Skeletal muscle tissue (tissue), 3 donors: ENCODE measurements at regions not wholly inside any gene's neighbourhood (a gene's known extent, or its start where the extent isn't known, plus 50 kb on each side); places are given as distances from the start of the nearest gene placed in this dataset.
A peak's percentile ranks its signal among the peaks of the same experiment; 100 is the strongest.
"Not testable (repeated sequence)": the region's sequence is repeated elsewhere in the genome, so short reads cannot be mapped to it uniquely, and the experiment has no call there.

Experiments
- H3K27ac ChIP-seq: one replicate; pipeline ENCODE4 v1.7.0; 2013; ENCODE audit warnings: mild to moderate bottlenecking, low read depth, low read length, inconsistent platforms
- H3K27me3 ChIP-seq, 3 donors: one replicate each; pipeline ENCODE4 v1.7.0; 2013; ENCODE audit warnings: low read length in 3 of 3; ENCODE audit not compliant: control insufficient read depth in 3 of 3, insufficient read depth in 3 of 3
- H3K36me3 ChIP-seq, 3 donors: one replicate each; pipeline ENCODE4 v1.7.0; 2013; ENCODE audit warnings: low read length in 3 of 3; ENCODE audit not compliant: control insufficient read depth in 3 of 3, insufficient read depth in 3 of 3
- H3K4me1 ChIP-seq, 3 donors: one replicate each; pipeline ENCODE4 v1.7.0; 2013; ENCODE audit warnings: low read length in 3 of 3, mild to moderate bottlenecking in 3 of 3; ENCODE audit not compliant: control insufficient read depth in 3 of 3, insufficient read depth in 3 of 3
- H3K4me3 ChIP-seq, 3 donors: one replicate each; pipeline ENCODE4 v1.7.0; 2013; ENCODE audit warnings: low read length in 3 of 3
- H3K9ac ChIP-seq, 3 donors: one replicate each; pipeline ENCODE4 v1.7.0; 2013; ENCODE audit warnings: low read length in 3 of 3, mild to moderate bottlenecking in 3 of 3, moderate library complexity in 2 of 3, low read depth in 1 of 3
- H3K9me3 ChIP-seq, 3 donors: one replicate each; pipeline ENCODE4 v1.7.0; 2013; ENCODE audit warnings: low read length in 3 of 3; ENCODE audit not compliant: control insufficient read depth in 3 of 3
- donor health status: Osteomylitis.

- Histone ChIP-seq H3K4me1 (peaks cover 12 to 15% (median 13%) of the 10 kb centered on the region in 3 donors), H3K27me3 (no peaks in the 10 kb centered on the region), H3K36me3 (no peaks in the 10 kb centered on the region), H3K27ac (peak overlapping the region; percentile 59), H3K9me3 (no peaks in the 10 kb centered on the region), H3K9ac (no peak overlapping the region), H3K4me3 (no peak overlapping the region)
Observed at GRCh38 chr1:221863635-221864034, 121.7 kb upstream of the DUSP10 start.

GRCh38 chr1:221862971-221863370 lies 121.1 kb upstream of the DUSP10 start:
- Histone ChIP-seq H3K36me3 (no peaks in the 10 kb centered on the region), H3K27me3 (no peaks in the 10 kb centered on the region), H3K4me3 (no peak overlapping the region), H3K4me1 (peaks cover 12 to 15% (median 13%) of the 10 kb centered on the region in 3 donors), H3K9ac (no peak overlapping the region), H3K27ac (peak overlapping the region; percentile 59), H3K9me3 (no peaks in the 10 kb centered on the region)

GRCh38 chr1:221858818-221859611 lies 117.1 kb upstream of the DUSP10 start:
- H3K27ac ChIP-seq = no peak overlapping the region
- H3K4me1 ChIP-seq = peaks cover 12 to 15% (median 13%) of the 10 kb centered on the region in 3 donors
- no peaks in the 10 kb centered on the region for H3K36me3 ChIP-seq
- H3K27me3 ChIP-seq = no peaks in the 10 kb centered on the region
- H3K9ac ChIP-seq = no peak overlapping the region
- no peak overlapping the region for H3K4me3 ChIP-seq
- H3K9me3 ChIP-seq = no peaks in the 10 kb centered on the region

GRCh38 chr1:221857094-221857444 lies 115.2 kb upstream of the DUSP10 start:
- not testable (repeated sequence) for H3K4me1 ChIP-seq, H3K4me3 ChIP-seq, H3K27me3 ChIP-seq, H3K27ac ChIP-seq, H3K9ac ChIP-seq, H3K9me3 ChIP-seq, H3K36me3 ChIP-seq

GRCh38 chr1:221856228-221857093 lies 114.6 kb upstream of the DUSP10 start:
- no peaks in the 10 kb centered on the region for H3K27me3 ChIP-seq
- H3K4me1 ChIP-seq = no peaks in the 10 kb centered on the region
- no peaks in the 10 kb centered on the region for H3K9me3 ChIP-seq
- no peak overlapping the region for H3K9ac ChIP-seq
- H3K27ac ChIP-seq = no peak overlapping the region
- no peaks in the 10 kb centered on the region for H3K36me3 ChIP-seq
- H3K4me3 ChIP-seq = no peak overlapping the region

GRCh38 chr1:221855156-221855555 lies 113.3 kb upstream of the DUSP10 start:
- H3K9ac ChIP-seq = no peak overlapping the region
- H3K36me3 ChIP-seq = no peaks in the 10 kb centered on the region
- H3K4me3 ChIP-seq = no peak overlapping the region
- H3K27ac ChIP-seq = no peak overlapping the region
- no peaks in the 10 kb centered on the region for H3K27me3 ChIP-seq
- H3K9me3 ChIP-seq = no peaks in the 10 kb centered on the region
- no peaks in the 10 kb centered on the region for H3K4me1 ChIP-seq

GRCh38 chr1:221851336-221851735 lies 109.4 kb upstream of the DUSP10 start:
- no peaks in the 10 kb centered on the region for H3K27me3 ChIP-seq

GRCh38 chr1:221850470-221851187 lies 108.7 kb upstream of the DUSP10 start:
- Histone ChIP-seq H3K9me3 (no peaks in the 10 kb centered on the region), H3K27ac (no peak overlapping the region), H3K4me3 (no peak overlapping the region), H3K4me1 (peaks cover 0 to 8% (median 5%) of the 10 kb centered on the region in 3 donors), H3K36me3 (no peaks in the 10 kb centered on the region), H3K27me3 (no peaks in the 10 kb centered on the region), H3K9ac (no peak overlapping the region)

More at GRCh38 chr1:221851336-221851735, 109.4 kb upstream of the DUSP10 start:
- Histone ChIP-seq H3K27ac (no peak overlapping the region), H3K36me3 (no peaks in the 10 kb centered on the region), H3K4me1 (peaks cover 0 to 1% (median 0%) of the 10 kb centered on the region in 3 donors), H3K4me3 (no peak overlapping the region), H3K9me3 (no peaks in the 10 kb centered on the region), H3K9ac (no peak overlapping the region)

GRCh38 chr1:221849897-221850296 lies 108.0 kb upstream of the DUSP10 start:
- H3K27ac ChIP-seq = no peak overlapping the region
- H3K9ac ChIP-seq = no peak overlapping the region
- H3K4me3 ChIP-seq = no peak overlapping the region
- H3K4me1 ChIP-seq = peaks cover 0 to 10% (median 5%) of the 10 kb centered on the region in 3 donors
- H3K27me3 ChIP-seq = no peaks in the 10 kb centered on the region
- no peaks in the 10 kb centered on the region for H3K9me3 ChIP-seq
- H3K36me3 ChIP-seq = no peaks in the 10 kb centered on the region
